ENCODE measurements at regions not wholly inside any gene's neighbourhood (a gene's known extent, or its start where the extent isn't known, plus 50 kb on each side); places are given as distances from the start of the nearest gene placed in this dataset.

DNA sequence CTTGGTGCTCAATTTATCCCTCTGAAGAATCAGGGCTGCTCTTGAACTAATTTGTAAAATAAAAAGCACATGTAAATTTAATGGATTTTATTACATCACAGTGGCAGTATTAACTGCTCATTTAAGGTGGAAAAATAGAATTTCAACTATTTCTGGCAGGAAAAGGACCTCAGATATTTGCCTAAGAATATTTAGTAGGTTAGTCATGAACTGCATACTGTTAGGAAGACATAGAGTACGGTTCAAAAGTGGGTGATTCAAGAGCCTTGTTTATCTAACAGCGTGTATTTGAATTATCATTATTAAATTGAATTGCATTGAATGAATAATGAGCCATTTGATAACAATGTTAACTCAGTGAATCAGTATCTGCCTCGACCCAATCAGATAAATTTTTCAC lies 248.8 kb upstream of the PBX1 start:
- TF ChIP-seq POLR2AphosphoS5 (IDR thresholded peaks at IDR 0.05; ENCODE audit: low read depth), result no peak
- TF ChIP-seq, protein P1, sequence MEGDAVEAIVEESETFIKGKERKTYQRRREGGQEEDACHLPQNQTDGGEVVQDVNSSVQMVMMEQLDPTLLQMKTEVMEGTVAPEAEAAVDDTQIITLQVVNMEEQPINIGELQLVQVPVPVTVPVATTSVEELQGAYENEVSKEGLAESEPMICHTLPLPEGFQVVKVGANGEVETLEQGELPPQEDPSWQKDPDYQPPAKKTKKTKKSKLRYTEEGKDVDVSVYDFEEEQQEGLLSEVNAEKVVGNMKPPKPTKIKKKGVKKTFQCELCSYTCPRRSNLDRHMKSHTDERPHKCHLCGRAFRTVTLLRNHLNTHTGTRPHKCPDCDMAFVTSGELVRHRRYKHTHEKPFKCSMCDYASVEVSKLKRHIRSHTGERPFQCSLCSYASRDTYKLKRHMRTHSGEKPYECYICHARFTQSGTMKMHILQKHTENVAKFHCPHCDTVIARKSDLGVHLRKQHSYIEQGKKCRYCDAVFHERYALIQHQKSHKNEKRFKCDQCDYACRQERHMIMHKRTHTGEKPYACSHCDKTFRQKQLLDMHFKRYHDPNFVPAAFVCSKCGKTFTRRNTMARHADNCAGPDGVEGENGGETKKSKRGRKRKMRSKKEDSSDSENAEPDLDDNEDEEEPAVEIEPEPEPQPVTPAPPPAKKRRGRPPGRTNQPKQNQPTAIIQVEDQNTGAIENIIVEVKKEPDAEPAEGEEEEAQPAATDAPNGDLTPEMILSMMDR (IDR thresholded peaks at IDR 0.05; ENCODE audit: insufficient read depth, low read length), result no peak
- no peaks in the 10 kb centered on the region for H3K27me3 ChIP-seq (ENCODE audit: insufficient read depth, poor library complexity, severe bottlenecking)
- H3K4me3 ChIP-seq (replicated peaks; ENCODE audit: insufficient read depth, low read length), result no peak overlapping the region
- no peak overlapping the region for H3K27ac ChIP-seq (replicated peaks)
- no peak for DNase-seq (ENCODE audit: low read depth in 1 of 2, low spot score in 1 of 2)

DNA sequence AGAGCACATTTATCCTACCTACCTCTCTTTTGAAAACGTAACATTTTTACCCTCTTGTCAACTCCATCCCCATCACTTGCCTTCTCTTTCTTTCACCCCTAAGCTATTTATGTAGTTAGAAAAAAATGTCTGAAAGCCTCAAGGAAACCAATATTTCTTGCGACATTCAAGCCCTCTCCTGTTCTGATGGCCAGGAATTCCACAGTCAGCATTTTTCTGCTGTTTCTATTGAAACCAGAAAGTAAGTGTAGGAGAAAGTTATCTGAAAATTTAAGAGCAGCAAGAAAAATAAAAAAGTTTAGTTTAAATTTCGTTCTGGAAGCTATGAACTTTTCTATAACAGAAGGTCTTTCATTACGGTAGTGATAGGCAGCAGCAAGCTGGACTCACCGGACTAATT lies 247.6 kb upstream of the PBX1 start:
- no peak for DNase-seq (ENCODE audit: low read depth in 1 of 2, low spot score in 1 of 2)
- H3K27ac ChIP-seq (replicated peaks), result no peak overlapping the region
- H3K27me3 ChIP-seq (ENCODE audit: insufficient read depth, poor library complexity, severe bottlenecking), result no peaks in the 10 kb centered on the region
- no peak overlapping the region for H3K4me3 ChIP-seq (replicated peaks; ENCODE audit: insufficient read depth, low read length)
- TF ChIP-seq SPI1 (IDR thresholded peaks at IDR 0.05; ENCODE audit: borderline replicate concordance, low read depth), result no peak
- no peak for TF ChIP-seq POLR2AphosphoS5 (IDR thresholded peaks at IDR 0.05; ENCODE audit: low read depth)
- TF ChIP-seq, protein P1 (IDR thresholded peaks at IDR 0.05; ENCODE audit: insufficient read depth, low read length), result no peak
- TF ChIP-seq GABPA (IDR thresholded peaks at IDR 0.05; ENCODE audit: low read depth), result no peak
- TF ChIP-seq, protein P2, sequence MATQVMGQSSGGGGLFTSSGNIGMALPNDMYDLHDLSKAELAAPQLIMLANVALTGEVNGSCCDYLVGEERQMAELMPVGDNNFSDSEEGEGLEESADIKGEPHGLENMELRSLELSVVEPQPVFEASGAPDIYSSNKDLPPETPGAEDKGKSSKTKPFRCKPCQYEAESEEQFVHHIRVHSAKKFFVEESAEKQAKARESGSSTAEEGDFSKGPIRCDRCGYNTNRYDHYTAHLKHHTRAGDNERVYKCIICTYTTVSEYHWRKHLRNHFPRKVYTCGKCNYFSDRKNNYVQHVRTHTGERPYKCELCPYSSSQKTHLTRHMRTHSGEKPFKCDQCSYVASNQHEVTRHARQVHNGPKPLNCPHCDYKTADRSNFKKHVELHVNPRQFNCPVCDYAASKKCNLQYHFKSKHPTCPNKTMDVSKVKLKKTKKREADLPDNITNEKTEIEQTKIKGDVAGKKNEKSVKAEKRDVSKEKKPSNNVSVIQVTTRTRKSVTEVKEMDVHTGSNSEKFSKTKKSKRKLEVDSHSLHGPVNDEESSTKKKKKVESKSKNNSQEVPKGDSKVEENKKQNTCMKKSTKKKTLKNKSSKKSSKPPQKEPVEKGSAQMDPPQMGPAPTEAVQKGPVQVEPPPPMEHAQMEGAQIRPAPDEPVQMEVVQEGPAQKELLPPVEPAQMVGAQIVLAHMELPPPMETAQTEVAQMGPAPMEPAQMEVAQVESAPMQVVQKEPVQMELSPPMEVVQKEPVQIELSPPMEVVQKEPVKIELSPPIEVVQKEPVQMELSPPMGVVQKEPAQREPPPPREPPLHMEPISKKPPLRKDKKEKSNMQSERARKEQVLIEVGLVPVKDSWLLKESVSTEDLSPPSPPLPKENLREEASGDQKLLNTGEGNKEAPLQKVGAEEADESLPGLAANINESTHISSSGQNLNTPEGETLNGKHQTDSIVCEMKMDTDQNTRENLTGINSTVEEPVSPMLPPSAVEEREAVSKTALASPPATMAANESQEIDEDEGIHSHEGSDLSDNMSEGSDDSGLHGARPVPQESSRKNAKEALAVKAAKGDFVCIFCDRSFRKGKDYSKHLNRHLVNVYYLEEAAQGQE (IDR thresholded peaks at IDR 0.05; ENCODE audit: insufficient replicate concordance, low read depth), result no peak

DNA sequence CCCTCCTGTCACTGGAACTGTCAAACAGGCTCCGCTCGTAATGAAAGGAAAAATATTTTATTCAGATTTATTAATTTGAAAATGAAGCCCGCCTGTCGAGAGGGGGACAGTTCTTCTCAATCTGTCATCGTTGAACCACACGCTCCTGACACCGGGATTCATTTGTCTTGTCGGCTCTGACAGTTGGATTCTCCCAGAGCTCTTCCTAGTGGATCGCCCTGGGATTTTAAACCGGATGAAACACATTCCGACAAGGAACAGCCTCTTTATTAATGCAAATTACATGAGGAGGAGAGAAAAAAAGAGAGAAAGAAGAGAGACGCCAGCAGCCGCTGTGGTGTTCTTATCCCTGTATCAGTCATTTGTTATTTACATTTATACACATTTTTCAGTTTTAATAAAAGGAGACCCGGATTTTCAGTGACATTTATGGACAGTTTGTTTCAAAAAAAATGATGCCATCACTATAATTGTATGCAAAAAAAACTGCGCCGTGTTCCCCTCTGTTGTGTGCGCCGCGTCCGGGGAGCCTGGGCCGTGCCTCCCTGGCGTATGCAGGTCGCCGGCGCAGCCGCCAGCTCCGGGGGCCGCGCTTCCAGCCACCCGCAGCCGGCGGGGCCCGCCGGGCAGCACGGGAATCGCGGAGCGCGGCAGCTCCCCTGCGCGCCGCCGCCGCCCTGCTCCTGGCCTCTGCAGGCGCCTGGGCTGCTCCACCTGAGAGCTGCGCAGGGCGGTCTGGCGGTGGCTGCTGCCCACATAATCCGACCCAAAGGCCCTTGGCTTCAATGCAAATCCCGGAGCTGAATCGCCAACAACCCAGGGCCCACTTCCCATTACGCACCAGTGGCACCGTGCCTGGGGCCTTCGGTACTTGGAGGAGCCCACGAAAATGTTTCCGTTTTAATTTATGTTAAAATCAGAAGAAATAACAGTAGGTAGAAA lies 237.9 kb upstream of the PBX1 start:
- Histone ChIP-seq H3K4me3 (replicated peaks; ENCODE audit: insufficient read depth, low read length) (no peak overlapping the region), H3K27me3 (ENCODE audit: insufficient read depth, poor library complexity, severe bottlenecking) (peaks cover 4% of the 10 kb centered on the region), H3K27ac (replicated peaks) (no peak overlapping the region)
- TF ChIP-seq POLR2AphosphoS5 (IDR thresholded peaks at IDR 0.05; ENCODE audit: low read depth), result no peak
- TF ChIP-seq, protein P1 (IDR thresholded peaks at IDR 0.05; ENCODE audit: insufficient read depth, low read length), result no peak
- TF ChIP-seq SPI1 (IDR thresholded peaks at IDR 0.05; ENCODE audit: borderline replicate concordance, low read depth), result no peak
- TF ChIP-seq GABPA (IDR thresholded peaks at IDR 0.05; ENCODE audit: low read depth), result no peak
- TF ChIP-seq, protein P2 (IDR thresholded peaks at IDR 0.05; ENCODE audit: insufficient replicate concordance, low read depth), result no peak
- DNase-seq (ENCODE audit: low read depth in 1 of 2, low spot score in 1 of 2), result no peak

Measured in HL-60 (cell line).